Esophagus muscularis mucosa (tissue), 4 donors: ENCODE measurements at regions not wholly inside any gene's neighbourhood (a gene's known extent, or its start where the extent isn't known, plus 50 kb on each side); places are given as distances from the start of the nearest gene placed in this dataset.

Experiments used
- EP300 ChIP-seq: sonication (generic); formaldehyde crosslinking; IDR thresholded peaks from one replicate; pipeline ENCODE4 v1.6.1; 2017; ENCODE audit warnings: antibody characterized with exemption
- POLR2A ChIP-seq: fragments of 450-650 bp; IDR thresholded peaks from one replicate; pipeline ENCODE4 v1.6.1; 2017; ENCODE audit warnings: antibody characterized with exemption, moderate library complexity, mild to moderate bottlenecking, low read depth
- POLR2AphosphoS5 ChIP-seq, 2 donors: sonication (generic); formaldehyde crosslinking; IDR thresholded peaks; one replicate each; pipeline ENCODE4 v1.6.1; 2017; ENCODE audit warnings: antibody characterized with exemption in 2 of 2
- TF ChIP-seq, protein P1 (sequence below), 3 experiments: fragments of 200-600 bp in 2 of 3; fragments of 450-650 bp in 1 of 3; sonication (generic) in 2 of 3; IDR thresholded peaks; one replicate each; pipeline ENCODE4 v1.5.1; 2017 to 2019; ENCODE audit warnings: antibody characterized with exemption in 3 of 3, mild to moderate bottlenecking in 2 of 3, moderate library complexity in 1 of 3

DNA sequence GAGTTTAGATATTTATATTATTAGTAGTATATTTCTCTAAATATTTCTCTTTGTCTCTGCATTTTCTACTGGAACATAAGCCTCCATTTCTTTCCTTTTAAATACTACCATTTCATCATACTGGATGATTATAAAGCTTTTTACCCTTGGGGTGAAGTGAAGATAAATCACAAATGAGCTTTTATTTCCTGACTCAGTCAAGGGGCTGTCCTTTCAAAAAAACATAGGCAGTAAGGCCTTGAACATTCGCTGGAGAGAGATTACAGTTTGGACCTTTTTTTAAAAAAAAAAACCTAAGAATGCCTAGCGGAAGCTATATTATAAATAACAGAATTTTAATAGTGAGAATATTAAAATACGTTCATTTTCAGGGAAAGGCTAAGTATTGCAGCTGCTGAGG lies 268.8 kb upstream of the PCDH9 start:
- TF ChIP-seq, protein P1, sequence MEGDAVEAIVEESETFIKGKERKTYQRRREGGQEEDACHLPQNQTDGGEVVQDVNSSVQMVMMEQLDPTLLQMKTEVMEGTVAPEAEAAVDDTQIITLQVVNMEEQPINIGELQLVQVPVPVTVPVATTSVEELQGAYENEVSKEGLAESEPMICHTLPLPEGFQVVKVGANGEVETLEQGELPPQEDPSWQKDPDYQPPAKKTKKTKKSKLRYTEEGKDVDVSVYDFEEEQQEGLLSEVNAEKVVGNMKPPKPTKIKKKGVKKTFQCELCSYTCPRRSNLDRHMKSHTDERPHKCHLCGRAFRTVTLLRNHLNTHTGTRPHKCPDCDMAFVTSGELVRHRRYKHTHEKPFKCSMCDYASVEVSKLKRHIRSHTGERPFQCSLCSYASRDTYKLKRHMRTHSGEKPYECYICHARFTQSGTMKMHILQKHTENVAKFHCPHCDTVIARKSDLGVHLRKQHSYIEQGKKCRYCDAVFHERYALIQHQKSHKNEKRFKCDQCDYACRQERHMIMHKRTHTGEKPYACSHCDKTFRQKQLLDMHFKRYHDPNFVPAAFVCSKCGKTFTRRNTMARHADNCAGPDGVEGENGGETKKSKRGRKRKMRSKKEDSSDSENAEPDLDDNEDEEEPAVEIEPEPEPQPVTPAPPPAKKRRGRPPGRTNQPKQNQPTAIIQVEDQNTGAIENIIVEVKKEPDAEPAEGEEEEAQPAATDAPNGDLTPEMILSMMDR (IDR thresholded peaks at IDR 0.05) = no peak
- TF ChIP-seq POLR2A = no peak
- no peak for TF ChIP-seq POLR2AphosphoS5 (IDR thresholded peaks at IDR 0.05)
- TF ChIP-seq EP300 = no peak
